Epidermal melanocyte (primary cell): ENCODE measurements at regions not wholly inside any gene's neighbourhood (a gene's known extent, or its start where the extent isn't known, plus 50 kb on each side); places are given as distances from the start of the nearest gene placed in this dataset.

Experiments used
- DNase-seq: peaks from one replicate; pipeline ENCODE4 v3.0.0; 2011; ENCODE audit warnings: low spot score; ENCODE audit not compliant: insufficient read length

DNA sequence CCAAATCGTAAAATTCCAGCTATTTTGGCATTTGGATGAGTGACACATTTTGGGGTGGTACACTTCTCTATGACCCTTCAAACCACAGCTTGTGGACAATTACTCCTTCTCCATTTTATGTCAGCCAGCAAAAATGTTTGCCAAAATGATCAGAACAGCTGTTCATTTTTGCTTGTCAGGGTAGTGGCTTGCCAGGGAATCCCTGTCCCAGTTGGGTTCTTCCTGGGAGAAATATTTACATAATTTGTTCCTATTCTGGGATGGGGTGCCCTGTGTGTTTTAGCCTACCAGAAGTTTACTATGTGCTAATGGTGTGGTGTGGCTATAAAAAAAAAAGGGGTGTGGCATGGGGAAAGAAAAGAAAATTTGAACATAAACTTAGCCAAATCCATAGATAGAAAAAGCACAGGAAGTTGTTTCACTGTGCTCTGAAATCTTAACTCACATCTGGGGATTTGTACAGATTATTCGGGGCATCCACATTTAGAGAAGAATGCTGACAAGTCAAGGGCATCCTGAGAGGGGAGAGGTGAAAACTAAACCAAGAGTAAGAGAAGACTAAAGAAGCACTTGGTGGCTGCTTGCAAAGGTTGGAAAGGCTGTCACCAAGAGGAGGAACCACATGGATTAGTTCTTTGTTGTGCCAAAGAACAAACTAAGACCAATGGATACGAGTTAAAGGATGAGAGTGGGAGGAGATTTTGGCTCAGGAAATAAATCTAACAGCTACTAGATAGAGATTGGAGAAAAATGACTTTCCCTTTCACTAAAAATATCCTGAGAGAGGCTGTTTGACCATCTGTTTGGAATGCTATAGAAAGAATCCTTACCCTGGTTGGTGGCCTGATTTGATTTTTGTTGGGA is 55.2 kb upstream of the RBM24 start:
- no peak for DNase-seq

DNA sequence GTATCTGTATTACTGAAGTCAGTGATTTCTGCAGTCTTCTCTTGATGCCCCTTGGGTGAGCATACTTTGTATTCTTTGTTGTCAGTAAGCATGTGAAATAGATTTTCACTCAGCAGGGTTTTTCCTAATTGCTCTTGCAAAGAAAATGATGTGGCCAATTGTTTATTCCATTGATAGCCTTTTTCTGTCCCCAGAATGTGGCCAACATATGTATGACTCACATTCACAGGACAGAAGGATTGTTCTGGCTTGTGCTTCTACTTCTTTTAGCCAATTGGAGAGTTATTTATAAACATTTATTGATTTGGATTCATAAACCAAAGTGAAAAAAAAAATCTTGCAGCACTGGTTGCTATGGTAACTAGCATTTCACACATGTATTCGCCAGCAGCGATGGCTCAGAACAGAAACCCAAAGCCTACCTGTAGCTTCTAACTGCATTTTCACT is 54.4 kb upstream of the RBM24 start:
- no peak for DNase-seq

GRCh38 chr6:17227403-17227802 is 53.8 kb upstream of the RBM24 start:
- no peak for DNase-seq
